Fibroblast of upper back skin (primary cell): ENCODE measurements at regions not wholly inside any gene's neighbourhood (a gene's known extent, or its start where the extent isn't known, plus 50 kb on each side); places are given as distances from the start of the nearest gene placed in this dataset.

ENCODE experiments used
- DNase-seq: peaks from one replicate; pipeline ENCODE4 v3.0.0-alpha.2; 2013

DNA sequence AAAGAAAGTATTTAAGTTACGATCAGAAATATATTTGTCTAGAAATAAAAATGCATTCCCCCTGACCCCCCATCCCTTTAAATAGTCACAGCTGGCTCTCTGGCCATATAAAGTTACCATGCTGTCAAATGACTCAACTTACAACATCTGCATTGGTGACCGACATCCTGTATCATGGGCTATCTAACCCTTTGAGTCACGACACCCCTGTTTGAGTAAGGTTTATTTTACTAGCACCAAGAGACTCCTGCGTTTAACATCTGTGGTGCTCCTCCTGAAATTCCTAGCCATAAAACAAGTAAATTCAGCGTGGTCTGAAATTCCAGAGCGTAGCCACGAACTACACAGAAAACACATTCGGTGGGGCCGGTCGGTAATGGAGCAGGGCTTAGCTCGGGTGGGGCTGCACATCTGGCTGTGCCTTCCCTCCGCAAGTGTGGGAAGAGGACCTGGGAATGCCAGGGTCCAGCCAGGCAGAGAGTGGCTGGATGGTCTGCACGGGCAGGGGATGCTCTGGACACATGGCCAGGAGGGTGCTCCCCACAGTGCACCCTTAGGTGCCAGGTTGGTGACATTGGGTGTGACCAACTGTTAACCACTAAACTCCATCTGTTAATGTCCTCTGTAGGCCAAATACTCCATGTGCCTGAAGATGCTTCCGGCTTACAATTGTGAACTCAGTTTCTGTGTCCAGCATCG lies 53.0 kb upstream of the CLDN14 start:
- peak; percentile 25 for DNase-seq

DNA sequence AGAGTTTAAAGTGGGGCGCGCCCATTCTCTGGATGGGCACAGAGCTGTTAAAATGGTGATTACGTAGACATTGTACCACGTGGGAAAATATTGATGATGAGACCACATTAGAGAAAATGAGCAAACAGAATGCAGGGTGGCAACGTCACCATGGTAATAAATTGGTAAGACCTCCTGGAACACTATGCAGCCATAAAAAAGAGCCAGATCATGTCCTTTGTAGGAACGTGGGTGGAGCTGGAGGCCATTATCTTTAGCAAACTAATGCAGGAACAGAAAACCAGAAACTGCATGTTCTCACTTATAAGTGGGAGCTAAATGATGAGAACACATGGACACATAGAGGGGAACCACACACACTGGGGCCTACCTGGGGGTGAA lies 53.5 kb upstream of the CLDN14 start:
- DNase-seq, result no peak

- DNase-seq, result no peak
Measured at GRCh38 chr21:36534656-36535055, 54.7 kb upstream of the CLDN14 start.

DNA sequence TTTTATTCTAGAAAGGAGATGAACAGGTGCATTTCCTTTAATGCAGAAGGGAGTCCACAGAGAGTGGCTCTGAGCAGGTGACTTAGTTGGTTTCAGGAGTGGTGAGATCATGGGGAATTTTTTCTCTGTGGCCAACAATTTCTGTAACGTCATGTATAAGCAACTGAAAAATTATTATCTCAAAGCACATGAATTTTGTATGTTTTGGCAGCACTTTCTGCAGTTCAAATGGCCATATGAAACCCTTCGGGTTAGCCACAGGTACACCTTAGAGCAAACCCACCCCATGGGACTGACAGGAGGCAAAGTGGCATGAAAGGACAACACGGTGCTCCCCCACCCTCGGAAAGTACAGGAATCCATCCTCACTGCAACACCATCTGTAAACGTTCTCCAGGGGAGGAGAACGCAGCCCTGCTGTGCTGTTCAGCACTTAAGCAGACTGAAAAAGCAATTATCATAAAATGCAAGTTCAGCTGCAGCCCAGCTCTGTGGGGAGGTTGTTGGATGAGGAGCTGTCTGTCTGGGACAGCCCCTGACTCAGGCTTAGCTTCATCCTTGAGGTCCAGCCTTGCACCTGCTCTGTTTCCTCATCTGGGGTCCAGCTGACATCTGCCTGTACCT lies 55.8 kb upstream of the CLDN14 start:
- no peak for DNase-seq

DNA sequence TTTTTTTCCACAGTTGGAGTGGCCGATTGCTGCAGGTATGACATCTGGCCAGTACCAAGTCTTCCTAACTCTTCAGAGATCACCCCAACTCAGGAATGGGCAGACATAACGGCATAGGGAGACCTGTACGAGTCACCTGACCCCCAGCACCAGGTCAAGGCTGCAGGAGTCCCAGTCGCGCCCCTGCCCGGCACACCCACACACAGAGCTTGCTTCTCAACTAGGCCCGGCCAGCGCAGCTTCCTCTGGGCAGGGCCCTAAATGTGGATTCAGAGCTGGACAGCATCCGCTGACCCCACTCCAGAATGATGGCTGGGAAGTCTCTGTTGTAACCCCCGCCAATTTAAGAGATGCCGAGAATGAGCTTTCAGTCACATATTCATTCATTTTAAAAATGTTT lies 58.8 kb upstream of the CLDN14 start:
- no peak for DNase-seq

GRCh38 chr21:36539434-36540150 lies 59.7 kb upstream of the CLDN14 start:
- no peak for DNase-seq

DNA sequence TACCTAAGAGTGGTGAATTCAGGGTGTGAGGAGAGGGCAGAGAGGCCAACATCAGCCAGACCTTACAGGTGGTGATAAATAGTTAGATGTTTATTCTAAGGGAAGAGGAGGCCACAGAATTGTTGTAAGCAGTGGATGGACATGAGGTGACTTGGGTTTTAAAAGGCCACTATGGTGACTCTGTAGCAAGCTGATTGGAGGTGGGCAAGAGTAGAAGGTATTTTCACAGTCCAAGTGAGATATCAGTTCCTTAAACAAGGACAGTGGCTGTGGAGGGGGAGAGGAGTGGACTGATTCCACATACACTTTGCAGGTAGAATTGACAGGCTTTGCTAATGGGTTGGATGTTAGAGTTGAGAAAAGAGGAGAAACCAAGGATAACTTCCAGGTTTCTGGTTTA lies 60.8 kb upstream of the CLDN14 start:
- DNase-seq, result no peak

- DNase-seq, result no peak
Measured at GRCh38 chr21:36541721-36542139, 61.8 kb upstream of the CLDN14 start.

GRCh38 chr21:36542312-36543101 lies 62.6 kb upstream of the CLDN14 start:
- DNase-seq, result no peak

DNA sequence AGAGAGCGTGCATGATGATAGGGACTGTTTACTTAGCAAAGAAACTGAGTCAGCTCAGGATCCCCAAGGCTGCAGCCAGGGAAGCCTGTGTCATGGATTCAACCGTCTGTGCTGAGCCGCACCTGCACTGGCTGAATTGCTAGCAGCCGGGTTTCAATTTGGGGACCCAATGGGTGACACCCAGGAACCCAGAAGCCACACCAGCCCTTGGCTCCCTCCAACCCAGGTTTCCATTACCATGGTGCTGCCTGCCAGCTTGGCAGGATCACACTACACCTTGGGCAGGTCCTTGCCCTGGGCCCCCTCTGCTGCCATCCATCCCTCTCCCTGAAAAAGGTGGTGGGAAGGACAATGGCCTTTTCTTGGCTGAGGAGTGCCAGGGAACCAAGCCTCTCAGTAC lies 64.0 kb upstream of the CLDN14 start:
- no peak for DNase-seq

GRCh38 chr21:36544545-36544944 lies 64.6 kb upstream of the CLDN14 start:
- DNase-seq, result peak; percentile 7

- peak; percentile 43 for DNase-seq
Measured at GRCh38 chr21:36545776-36546511, 66.0 kb upstream of the CLDN14 start.

DNA sequence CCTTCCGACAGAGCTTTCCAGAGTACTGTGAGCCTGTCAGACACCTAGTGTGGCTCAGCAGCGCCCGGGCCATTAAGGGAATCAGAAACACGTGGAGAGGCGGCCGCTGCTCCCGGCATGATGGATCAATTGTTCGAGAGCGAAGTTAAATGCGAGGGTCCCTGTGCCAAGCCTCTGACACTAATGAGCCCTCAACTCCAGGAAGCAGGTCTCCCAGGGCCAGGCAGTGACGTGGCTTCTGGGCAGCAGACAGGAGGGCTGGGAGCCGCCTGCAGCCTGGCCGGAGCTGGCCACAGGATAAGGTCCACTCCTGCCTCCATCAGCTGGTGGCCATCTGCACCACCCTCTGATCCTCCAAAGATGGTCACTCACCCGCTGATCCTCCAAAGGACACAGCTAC lies 67.5 kb upstream of the CLDN14 start:
- DNase-seq, result no peak

DNA sequence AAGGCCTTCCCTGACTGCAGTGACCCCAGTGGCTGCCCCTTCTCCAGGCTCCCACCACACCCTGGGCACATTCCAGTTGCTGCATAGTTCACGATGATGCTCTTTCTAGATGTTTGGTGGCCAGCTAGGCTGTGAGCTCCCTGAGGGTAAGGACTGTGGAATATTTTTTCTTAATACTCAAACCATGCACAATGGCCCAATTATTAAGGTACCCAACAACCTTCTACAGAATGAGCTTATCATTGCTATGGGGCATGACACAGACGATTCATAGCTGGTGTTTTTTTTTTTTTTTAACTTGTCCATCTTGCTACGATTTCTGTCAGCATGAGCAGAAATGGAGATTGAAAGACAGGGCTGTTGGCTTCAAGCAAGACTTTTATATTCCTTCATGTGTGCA lies 68.9 kb upstream of the CLDN14 start:
- no peak for DNase-seq

DNA sequence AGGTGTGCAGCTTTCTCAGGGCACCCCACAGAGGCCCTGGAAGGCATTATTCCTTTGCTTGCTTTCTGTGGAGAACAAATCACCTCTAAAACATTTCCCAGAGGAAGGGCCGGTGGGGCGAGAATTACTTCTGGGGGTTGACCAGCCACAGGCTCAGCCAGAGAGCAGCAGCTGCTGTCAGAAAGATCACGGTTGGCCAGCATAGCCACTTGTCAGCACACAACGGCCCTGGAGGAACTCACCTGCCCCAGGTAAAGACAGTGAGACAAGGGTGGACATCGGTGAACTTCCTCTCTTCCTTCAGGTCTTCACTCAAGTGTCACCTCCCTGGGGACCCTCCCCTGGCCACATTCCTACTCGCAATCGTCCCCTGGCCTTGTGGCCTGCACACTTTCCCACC lies 69.5 kb upstream of the CLDN14 start:
- DNase-seq, result no peak

DNA sequence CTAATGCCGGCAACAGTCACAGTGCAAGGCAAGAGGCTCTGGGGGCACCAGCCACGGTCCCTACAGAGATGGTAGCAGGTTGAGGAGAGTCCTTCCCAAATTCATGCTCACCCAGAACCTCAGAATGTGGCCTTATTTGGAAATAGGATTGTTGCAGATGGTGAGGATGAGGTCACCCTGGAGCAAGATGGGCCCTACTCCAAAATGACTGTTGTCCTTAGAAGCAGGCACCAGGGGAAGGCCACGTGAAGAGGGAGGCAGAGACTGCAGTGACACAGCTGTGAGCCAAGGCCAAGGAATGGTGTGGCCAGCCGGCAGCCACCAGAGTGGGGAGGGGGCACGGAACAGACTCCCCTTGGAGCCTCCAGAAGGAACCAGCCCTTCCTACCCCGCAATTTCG lies 70.8 kb upstream of the CLDN14 start:
- no peak for DNase-seq

GRCh38 chr21:36551321-36551720 lies 71.4 kb upstream of the CLDN14 start:
- no peak for DNase-seq

DNA sequence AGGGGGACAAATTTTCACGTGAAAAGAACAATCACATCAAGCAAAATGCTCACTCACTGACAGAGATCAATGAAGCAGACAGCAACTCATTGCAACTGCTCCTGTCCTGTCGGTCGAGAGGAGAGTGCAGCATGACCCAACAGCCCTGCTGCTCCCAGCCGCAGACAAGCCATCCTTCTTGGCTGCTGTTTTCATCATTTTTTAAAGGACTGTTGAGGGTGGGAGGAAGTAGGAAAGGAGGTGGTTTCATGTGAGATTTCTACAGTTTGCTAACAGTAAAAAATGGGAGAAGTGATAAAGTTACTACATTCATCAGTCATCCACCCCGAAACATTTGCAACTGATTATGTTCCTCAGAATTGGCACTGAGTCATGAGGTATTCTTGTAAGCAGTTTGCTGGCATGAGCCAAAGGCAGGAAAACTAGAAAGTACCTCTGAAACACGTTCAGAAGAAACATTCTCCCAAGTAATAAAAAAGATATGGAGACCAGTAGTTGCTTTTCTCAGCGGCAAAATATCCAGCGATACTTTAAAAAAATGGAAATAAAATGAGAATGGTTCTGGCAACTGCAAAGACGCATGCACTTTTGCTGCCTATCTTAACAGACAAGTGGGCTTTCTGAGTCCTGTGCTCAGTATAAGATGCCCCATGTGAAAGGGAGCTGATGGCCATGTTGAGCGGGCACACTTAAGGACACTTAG lies 72.0 kb upstream of the CLDN14 start:
- peak; percentile 98 for DNase-seq

GRCh38 chr21:36552434-36552785 lies 72.5 kb upstream of the CLDN14 start:
- no peak for DNase-seq

DNA sequence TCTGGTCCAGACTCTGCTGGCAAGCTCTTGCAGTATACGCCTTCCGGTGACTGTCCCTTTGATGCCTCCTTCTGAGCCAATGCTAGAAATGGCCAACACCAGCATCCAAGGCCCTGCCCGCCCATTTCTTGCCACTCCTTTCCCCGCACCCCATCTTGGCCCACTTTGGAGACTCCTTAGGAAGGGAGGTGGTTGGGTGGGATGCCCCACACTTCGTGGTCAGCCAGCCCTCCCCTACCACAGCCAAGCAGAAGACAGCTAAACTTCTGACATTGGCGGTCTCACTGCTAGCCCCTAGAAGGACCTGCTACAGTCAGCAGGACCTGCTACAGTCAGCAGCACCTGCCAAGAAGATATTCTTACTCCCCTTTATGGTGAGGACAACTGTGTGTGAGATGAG lies 73.5 kb upstream of the CLDN14 start:
- no peak for DNase-seq

DNA sequence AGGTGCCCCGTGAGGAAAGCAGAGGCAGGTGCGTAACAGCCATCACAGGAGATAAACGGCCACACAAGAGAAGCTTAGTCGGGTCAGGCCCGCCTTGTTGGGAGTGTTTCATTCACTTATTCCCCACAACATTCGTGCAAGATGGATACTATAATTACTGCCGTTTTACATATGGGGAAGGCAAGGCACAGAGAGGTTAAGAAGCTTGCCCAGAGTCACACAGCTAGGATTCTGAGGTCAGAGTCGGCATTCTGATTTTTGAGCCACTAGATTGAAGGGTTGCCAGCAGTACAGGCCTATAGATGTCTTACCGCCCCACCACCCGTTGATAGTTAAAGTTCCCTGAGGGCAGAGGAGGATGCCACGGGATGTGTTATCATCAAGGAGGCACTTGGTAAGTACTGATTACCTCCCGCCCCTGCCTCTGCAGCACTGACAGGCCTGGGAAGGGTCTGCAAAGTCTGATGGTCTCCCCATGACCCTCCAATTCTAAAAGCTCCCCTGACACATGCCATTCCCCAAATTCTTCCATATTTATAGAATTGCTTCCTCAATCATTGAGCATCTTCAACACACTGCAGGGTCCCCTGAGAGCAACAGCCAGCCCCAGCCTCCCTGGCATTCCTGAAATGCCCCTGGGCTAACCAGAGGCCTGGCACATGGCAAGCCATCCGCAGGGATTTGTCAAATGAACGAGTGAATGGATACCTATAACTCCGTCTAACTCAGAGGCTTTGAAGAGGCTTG lies 74.7 kb upstream of the CLDN14 start:
- DNase-seq, result no peak
